SK-N-SH (cell line): ENCODE measurements at regions not wholly inside any gene's neighbourhood (a gene's known extent, or its start where the extent isn't known, plus 50 kb on each side); places are given as distances from the start of the nearest gene placed in this dataset.

Source experiments
- CTCF ChIA-PET: fragments of 300-600, 350-600 bp; formaldehyde crosslinking; extraction: SDS; loops from one replicate; lab custom pipeline; 2021; lab: Yijun Ruan, JAX
- POLR2A ChIA-PET: fragments of 350-600 bp; sonication (Branson Sonifier 250); formaldehyde crosslinking; extraction: SDS; loops from one replicate; lab custom pipeline; 2020; ENCODE audit warnings: antibody characterized with exemption, inconsistent platforms; lab: Yijun Ruan, JAX
- DNase-seq: peaks from one replicate; pipeline ENCODE4 v3.0.0; 2012
- H2AFZ ChIP-seq: fragments of 200-600 bp; sonication (generic); 2 replicates; pipeline ENCODE4 v1.8.1; 2016; ENCODE audit warnings: antibody characterized with exemption, mild to moderate bottlenecking, low read depth
- H3F3A ChIP-seq: fragments of 200-600 bp; sonication (generic); replicated peaks from 2 replicates; pipeline ENCODE3; 2016; ENCODE audit warnings: antibody characterized with exemption, mild to moderate bottlenecking; ENCODE audit not compliant: insufficient read depth
- H3K27ac ChIP-seq, 2 experiments: fragments of 200-500 bp in 1 of 2; fragments of 200-600 bp in 1 of 2; sonication (Bioruptor generic) in 1 of 2; sonication (generic), shearing (Covaris generic) in 1 of 2; 2 replicates each; pipeline versions ENCODE4 v1.5.1 to v1.6.1; 2014 to 2016; ENCODE audit warnings: low read depth in 2 of 2, inconsistent platforms in 1 of 2, low read length in 1 of 2, mild to moderate bottlenecking in 1 of 2, mixed read lengths in 1 of 2
- H3K27me3 ChIP-seq: fragments of 200-600 bp; sonication (generic), shearing (Covaris generic); 2 replicates; pipeline ENCODE4 v1.6.1; 2016; ENCODE audit warnings: mixed run types; ENCODE audit not compliant: insufficient read depth
- H3K36me3 ChIP-seq, 2 experiments: fragments of 200-500 bp in 1 of 2; fragments of 200-600 bp in 1 of 2; sonication (Bioruptor generic) in 1 of 2; sonication (generic) in 1 of 2; replicated peaks in 1 of 2; 2 replicates each; pipeline versions ENCODE3 to v1.5.1; 2014 to 2016; ENCODE audit warnings: low read length in 1 of 2, mild to moderate bottlenecking in 1 of 2; ENCODE audit not compliant: insufficient read depth in 2 of 2, control insufficient read depth in 1 of 2
- H3K4me1 ChIP-seq, 2 experiments: fragments of 200-500 bp in 1 of 2; fragments of 200-600 bp in 1 of 2; sonication (Bioruptor generic) in 1 of 2; sonication (generic), shearing (Covaris generic) in 1 of 2; 2 replicates each; pipeline versions ENCODE4 v1.5.1 to v1.6.1; 2014 to 2016; ENCODE audit warnings: low read depth in 1 of 2, low read length in 1 of 2, mixed run types in 1 of 2; ENCODE audit not compliant: insufficient read depth in 2 of 2, control insufficient read depth in 1 of 2
- H3K4me2 ChIP-seq: fragments of 200-600 bp; sonication (generic), shearing (Covaris generic); 2 replicates; pipeline ENCODE4 v1.6.1; 2017; ENCODE audit warnings: mixed run types
- H3K4me3 ChIP-seq, 2 experiments: fragments of 200-500 bp in 1 of 2; fragments of 200-600 bp in 1 of 2; sonication (Bioruptor generic) in 1 of 2; sonication (generic), shearing (Covaris generic) in 1 of 2; 2 replicates each; pipeline versions ENCODE4 v1.5.1 to v1.8.1; 2014 to 2016; ENCODE audit warnings: low read depth in 2 of 2, inconsistent platforms in 1 of 2, low read length in 1 of 2, mild to moderate bottlenecking in 1 of 2, mixed read lengths in 1 of 2, moderate library complexity in 1 of 2
- H3K79me2 ChIP-seq: fragments of 200-600 bp; sonication (generic); 2 replicates; pipeline ENCODE4 v1.8.1; 2017; ENCODE audit warnings: mild to moderate bottlenecking; ENCODE audit not compliant: insufficient read depth
- H3K9ac ChIP-seq: fragments of 200-600 bp; sonication (generic); 2 replicates; pipeline ENCODE4 v1.6.1; 2017; ENCODE audit warnings: mixed run types
- H3K9me2 ChIP-seq: fragments of 200-600 bp; sonication (generic); 2 replicates; pipeline ENCODE4 v1.6.1; 2017; ENCODE audit warnings: mixed run types
- H3K9me3 ChIP-seq: fragments of 200-600 bp; sonication (generic); 2 replicates; pipeline ENCODE4 v1.6.1; 2017; ENCODE audit warnings: mixed run types, mild to moderate bottlenecking, moderate library complexity
- H4K20me1 ChIP-seq: fragments of 200-600 bp; sonication (generic); 2 replicates; pipeline ENCODE4 v1.6.1; 2017; ENCODE audit warnings: mild to moderate bottlenecking, mixed run types; ENCODE audit not compliant: insufficient read depth
- CHD2 ChIP-seq: fragments of 150-350 bp; IDR thresholded peaks from 2 replicates; pipeline ENCODE4 v1.6.1; 2018; ENCODE audit warnings: low read length; ENCODE audit not compliant: partially characterized antibody
- EZH2phosphoT487 ChIP-seq: fragments of 200-600 bp; sonication (generic); IDR thresholded peaks from 2 replicates; pipeline ENCODE4 v1.6.1; 2017; ENCODE audit warnings: low read depth, mixed run types, mild to moderate bottlenecking, antibody characterized with exemption, moderate library complexity, borderline replicate concordance
- FOSL2 ChIP-seq: IDR thresholded peaks from 2 replicates; pipeline ENCODE4 v1.4.0; 2012; ENCODE audit warnings: low read depth, mild to moderate bottlenecking, moderate library complexity, borderline replicate concordance
- FOXM1 ChIP-seq: IDR thresholded peaks from 2 replicates; pipeline ENCODE4 v1.4.0; 2012; ENCODE audit warnings: low read depth, mild to moderate bottlenecking
- GABPA ChIP-seq: IDR thresholded peaks from 2 replicates; pipeline ENCODE4 v1.4.0; 2012; ENCODE audit warnings: low read depth, mild to moderate bottlenecking
- MEF2A ChIP-seq: IDR thresholded peaks from 2 replicates; pipeline ENCODE4 v1.4.0; 2012; ENCODE audit warnings: low read depth, borderline replicate concordance
- MXI1 ChIP-seq: IDR thresholded peaks from 2 replicates; pipeline ENCODE4 v1.6.1; 2012; ENCODE audit warnings: mild to moderate bottlenecking, low read depth, low read length, improper control_type of control experiment
- NRF1 ChIP-seq: IDR thresholded peaks from 2 replicates; pipeline ENCODE4 v1.6.1; 2012; ENCODE audit warnings: low read depth, mild to moderate bottlenecking, low read length
- POLR2AphosphoS5 ChIP-seq: IDR thresholded peaks from 2 replicates; pipeline ENCODE4 v1.6.1; 2012; ENCODE audit warnings: low read depth, low read length
- RCOR1 ChIP-seq: fragments of 150-350 bp; IDR thresholded peaks from 2 replicates; pipeline ENCODE4 v1.6.1; 2017; ENCODE audit warnings: antibody characterized with exemption, low read length
- RXRA ChIP-seq: IDR thresholded peaks from 2 replicates; pipeline ENCODE4 v1.4.0; 2012; ENCODE audit warnings: low read depth, mild to moderate bottlenecking, borderline replicate concordance
- SMC3 ChIP-seq: IDR thresholded peaks from 2 replicates; pipeline ENCODE4 v1.6.1; 2012; ENCODE audit warnings: low read depth, low read length, improper control_type of control experiment
- TAF1 ChIP-seq: IDR thresholded peaks from 2 replicates; pipeline ENCODE4 v1.6.1; 2012; ENCODE audit warnings: low read depth, mild to moderate bottlenecking, low read length, moderate library complexity, borderline replicate concordance
- TCF12 ChIP-seq: IDR thresholded peaks from 2 replicates; pipeline ENCODE4 v1.4.0; 2012
- TEAD4 ChIP-seq: IDR thresholded peaks from 2 replicates; pipeline ENCODE4 v1.4.0; 2012; ENCODE audit warnings: mild to moderate bottlenecking, borderline replicate concordance; ENCODE audit not compliant: insufficient read depth
- YY1 ChIP-seq: IDR thresholded peaks from 2 replicates; pipeline ENCODE4 v1.4.0; 2012; ENCODE audit warnings: low read depth, mild to moderate bottlenecking
- WGBS: methylation state at CpG from one replicate; pipeline ENCODE4 v1.1.6; 2017; ENCODE audit warnings: low lambda C conversion rate; 5-methylcytosine and 5-hydroxymethylcytosine counted together
- TF ChIP-seq, protein P1 (sequence below): fragments of 150-350 bp; IDR thresholded peaks from 2 replicates; pipeline ENCODE4 v1.6.1; 2017; ENCODE audit warnings: antibody characterized with exemption, low read length, low read depth, borderline replicate concordance
- TF ChIP-seq, protein P2 (sequence below): fragments of 150-350 bp; IDR thresholded peaks from 2 replicates; pipeline ENCODE4 v1.6.1; 2016; ENCODE audit warnings: mild to moderate bottlenecking, low read depth, low read length
- TF ChIP-seq, protein P3 (sequence below): IDR thresholded peaks from 2 replicates; pipeline ENCODE4 v1.6.1; 2012; ENCODE audit warnings: mild to moderate bottlenecking, low read depth, low read length, moderate library complexity
- TF ChIP-seq, protein P4 (sequence below): IDR thresholded peaks from 2 replicates; pipeline ENCODE4; 2012

DNA sequence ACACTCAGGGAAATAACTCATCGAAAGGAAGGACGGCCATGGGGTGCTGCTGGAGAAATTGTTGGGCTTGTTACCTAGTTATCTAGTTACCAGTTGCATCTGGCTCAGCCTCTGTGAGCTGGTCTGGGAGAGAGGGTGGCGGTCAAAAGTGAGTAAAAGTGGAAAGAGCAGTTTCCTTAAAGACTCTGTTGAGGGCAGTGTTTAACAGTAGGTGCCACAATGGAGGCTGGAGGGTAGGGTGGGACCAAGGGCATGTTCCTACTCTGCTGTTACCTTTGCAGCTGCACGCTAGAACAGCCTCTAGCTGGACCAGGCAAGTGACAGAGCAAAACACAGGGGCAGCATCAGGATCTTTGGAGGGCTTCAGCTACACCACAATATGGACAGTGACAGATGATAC, 228.8 kb upstream of the STARD13 start (continued):
- TF ChIP-seq SMC3 (no peak), FOXM1 (no peak)

DNA sequence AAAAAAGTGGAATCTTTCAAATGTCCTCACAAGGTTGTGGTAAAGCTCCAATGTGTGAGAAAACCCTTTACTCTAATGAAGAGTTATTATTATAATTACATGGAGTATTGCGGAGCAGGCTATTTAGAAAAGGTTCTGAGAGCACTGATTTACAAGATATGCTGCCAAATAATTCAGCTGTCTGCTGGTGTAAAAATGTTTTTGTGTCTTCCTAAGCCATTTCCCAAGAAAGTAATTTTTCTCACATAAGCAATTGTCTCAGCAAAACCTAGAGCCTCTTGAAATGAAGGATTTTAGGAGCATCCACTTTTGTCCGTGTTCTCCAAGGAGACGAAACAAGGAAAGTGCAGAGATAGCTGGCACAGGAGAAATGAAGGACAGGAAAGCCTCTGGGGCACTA, 229.6 kb upstream of the STARD13 start:
- no peak overlapping the region for H3K27ac ChIP-seq
- no peak overlapping the region for H3K4me3 ChIP-seq
- H4K20me1 ChIP-seq = no peaks in the 10 kb centered on the region
- no peaks in the 10 kb centered on the region for H3K9me3 ChIP-seq
- H3K4me2 ChIP-seq = no peak overlapping the region
- no peak overlapping the region for H2AFZ ChIP-seq
- no peak overlapping the region for H3K9ac ChIP-seq
- ChIA-PET POLR2A (no interaction called here), CTCF (no interaction called here)
- no peaks in the 10 kb centered on the region for H3K9me2 ChIP-seq
- no peaks in the 10 kb centered on the region for H3K79me2 ChIP-seq
- H3K27me3 ChIP-seq = no peaks in the 10 kb centered on the region
- DNase-seq = no peak
- peaks cover 0 to 14% of the 10 kb centered on the region in 2 experiments; a peak in 1 of 4 replicates for H3K4me1 ChIP-seq
- no peak for TF ChIP-seq EZH2phosphoT487
- no peak for TF ChIP-seq FOXM1
- no peak for TF ChIP-seq TCF12
- no peak for TF ChIP-seq YY1
- no peak for TF ChIP-seq GABPA
- TF ChIP-seq, protein P1, sequence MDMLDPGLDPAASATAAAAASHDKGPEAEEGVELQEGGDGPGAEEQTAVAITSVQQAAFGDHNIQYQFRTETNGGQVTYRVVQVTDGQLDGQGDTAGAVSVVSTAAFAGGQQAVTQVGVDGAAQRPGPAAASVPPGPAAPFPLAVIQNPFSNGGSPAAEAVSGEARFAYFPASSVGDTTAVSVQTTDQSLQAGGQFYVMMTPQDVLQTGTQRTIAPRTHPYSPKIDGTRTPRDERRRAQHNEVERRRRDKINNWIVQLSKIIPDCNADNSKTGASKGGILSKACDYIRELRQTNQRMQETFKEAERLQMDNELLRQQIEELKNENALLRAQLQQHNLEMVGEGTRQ = no peak
- TF ChIP-seq TAF1 = no peak
- no peak for TF ChIP-seq MXI1
- no peak for TF ChIP-seq SMC3
- no peak for TF ChIP-seq POLR2AphosphoS5
- TF ChIP-seq MEF2A = no peak
- TF ChIP-seq, protein P2, sequence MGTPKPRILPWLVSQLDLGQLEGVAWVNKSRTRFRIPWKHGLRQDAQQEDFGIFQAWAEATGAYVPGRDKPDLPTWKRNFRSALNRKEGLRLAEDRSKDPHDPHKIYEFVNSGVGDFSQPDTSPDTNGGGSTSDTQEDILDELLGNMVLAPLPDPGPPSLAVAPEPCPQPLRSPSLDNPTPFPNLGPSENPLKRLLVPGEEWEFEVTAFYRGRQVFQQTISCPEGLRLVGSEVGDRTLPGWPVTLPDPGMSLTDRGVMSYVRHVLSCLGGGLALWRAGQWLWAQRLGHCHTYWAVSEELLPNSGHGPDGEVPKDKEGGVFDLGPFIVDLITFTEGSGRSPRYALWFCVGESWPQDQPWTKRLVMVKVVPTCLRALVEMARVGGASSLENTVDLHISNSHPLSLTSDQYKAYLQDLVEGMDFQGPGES = no peak
- TF ChIP-seq, protein P3, sequence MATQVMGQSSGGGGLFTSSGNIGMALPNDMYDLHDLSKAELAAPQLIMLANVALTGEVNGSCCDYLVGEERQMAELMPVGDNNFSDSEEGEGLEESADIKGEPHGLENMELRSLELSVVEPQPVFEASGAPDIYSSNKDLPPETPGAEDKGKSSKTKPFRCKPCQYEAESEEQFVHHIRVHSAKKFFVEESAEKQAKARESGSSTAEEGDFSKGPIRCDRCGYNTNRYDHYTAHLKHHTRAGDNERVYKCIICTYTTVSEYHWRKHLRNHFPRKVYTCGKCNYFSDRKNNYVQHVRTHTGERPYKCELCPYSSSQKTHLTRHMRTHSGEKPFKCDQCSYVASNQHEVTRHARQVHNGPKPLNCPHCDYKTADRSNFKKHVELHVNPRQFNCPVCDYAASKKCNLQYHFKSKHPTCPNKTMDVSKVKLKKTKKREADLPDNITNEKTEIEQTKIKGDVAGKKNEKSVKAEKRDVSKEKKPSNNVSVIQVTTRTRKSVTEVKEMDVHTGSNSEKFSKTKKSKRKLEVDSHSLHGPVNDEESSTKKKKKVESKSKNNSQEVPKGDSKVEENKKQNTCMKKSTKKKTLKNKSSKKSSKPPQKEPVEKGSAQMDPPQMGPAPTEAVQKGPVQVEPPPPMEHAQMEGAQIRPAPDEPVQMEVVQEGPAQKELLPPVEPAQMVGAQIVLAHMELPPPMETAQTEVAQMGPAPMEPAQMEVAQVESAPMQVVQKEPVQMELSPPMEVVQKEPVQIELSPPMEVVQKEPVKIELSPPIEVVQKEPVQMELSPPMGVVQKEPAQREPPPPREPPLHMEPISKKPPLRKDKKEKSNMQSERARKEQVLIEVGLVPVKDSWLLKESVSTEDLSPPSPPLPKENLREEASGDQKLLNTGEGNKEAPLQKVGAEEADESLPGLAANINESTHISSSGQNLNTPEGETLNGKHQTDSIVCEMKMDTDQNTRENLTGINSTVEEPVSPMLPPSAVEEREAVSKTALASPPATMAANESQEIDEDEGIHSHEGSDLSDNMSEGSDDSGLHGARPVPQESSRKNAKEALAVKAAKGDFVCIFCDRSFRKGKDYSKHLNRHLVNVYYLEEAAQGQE = no peak
- TF ChIP-seq TEAD4 = no peak
- TF ChIP-seq FOSL2 = no peak
- TF ChIP-seq RXRA = no peak
- no peak for TF ChIP-seq NRF1
- TF ChIP-seq CHD2 = no peak
- TF ChIP-seq RCOR1 = no peak
- TF ChIP-seq, protein P4, sequence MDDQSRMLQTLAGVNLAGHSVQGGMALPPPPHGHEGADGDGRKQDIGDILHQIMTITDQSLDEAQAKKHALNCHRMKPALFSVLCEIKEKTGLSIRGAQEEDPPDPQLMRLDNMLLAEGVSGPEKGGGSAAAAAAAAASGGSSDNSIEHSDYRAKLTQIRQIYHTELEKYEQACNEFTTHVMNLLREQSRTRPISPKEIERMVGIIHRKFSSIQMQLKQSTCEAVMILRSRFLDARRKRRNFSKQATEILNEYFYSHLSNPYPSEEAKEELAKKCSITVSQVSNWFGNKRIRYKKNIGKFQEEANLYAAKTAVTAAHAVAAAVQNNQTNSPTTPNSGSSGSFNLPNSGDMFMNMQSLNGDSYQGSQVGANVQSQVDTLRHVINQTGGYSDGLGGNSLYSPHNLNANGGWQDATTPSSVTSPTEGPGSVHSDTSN = no peak
- H3K36me3 ChIP-seq = no peaks in the 10 kb centered on the region
- WGBS = 91% methylated on average over 3 of the region's 3 CpGs
- H3F3A ChIP-seq = peaks cover 11% of the 10 kb centered on the region
